ENCODE measurements at regions not wholly inside any gene's neighbourhood (a gene's known extent, or its start where the extent isn't known, plus 50 kb on each side); places are given as distances from the start of the nearest gene placed in this dataset.

GRCh38 chr4:17322514-17322913 is 189.4 kb downstream of the QDPR start:
- Histone ChIP-seq H3K9me3 (ENCODE audit: insufficient read depth, low read depth, low read length) (no peaks in the 10 kb centered on the region), H3K4me3 (ENCODE audit: low read length) (no peak overlapping the region), H3K27ac (ENCODE audit: low read length) (no peak overlapping the region), H3K27me3 (ENCODE audit: insufficient read depth, low read length) (no peaks in the 10 kb centered on the region; the same call in 1 of the 2 replicates), H3K36me3 (ENCODE audit: insufficient read depth, low read depth, low read length) (no peaks in the 10 kb centered on the region), H3K9ac (ENCODE audit: low read depth, low read length) (no peak overlapping the region), H3K4me1 (ENCODE audit: insufficient read depth, low read length) (peaks cover 4% of the 10 kb centered on the region; the same call in 1 of the 2 replicates)

- no peak overlapping the region for H3K9ac ChIP-seq (ENCODE audit: low read depth, low read length)
- H3K4me3 ChIP-seq (ENCODE audit: low read length) = no peak overlapping the region
- no peaks in the 10 kb centered on the region for H3K36me3 ChIP-seq (ENCODE audit: insufficient read depth, low read depth, low read length)
- peaks cover 4% of the 10 kb centered on the region; the same call in 1 of the 2 replicates for H3K4me1 ChIP-seq (ENCODE audit: insufficient read depth, low read length)
- no peaks in the 10 kb centered on the region for H3K9me3 ChIP-seq (ENCODE audit: insufficient read depth, low read depth, low read length)
- no peaks in the 10 kb centered on the region; the same call in 1 of the 2 replicates for H3K27me3 ChIP-seq (ENCODE audit: insufficient read depth, low read length)
- no peak overlapping the region for H3K27ac ChIP-seq (ENCODE audit: low read length)
These were observed 191.8 kb downstream of the QDPR start for GRCh38 chr4:17320046-17320445.

- Histone ChIP-seq H3K27me3 (ENCODE audit: insufficient read depth, low read length) (no peaks in the 10 kb centered on the region), H3K9me3 (ENCODE audit: insufficient read depth, low read depth, low read length) (no peaks in the 10 kb centered on the region), H3K36me3 (ENCODE audit: insufficient read depth, low read depth, low read length) (no peaks in the 10 kb centered on the region), H3K4me3 (ENCODE audit: low read length) (no peak overlapping the region), H3K4me1 (ENCODE audit: insufficient read depth, low read length) (no peaks in the 10 kb centered on the region), H3K27ac (ENCODE audit: low read length) (no peak overlapping the region), H3K9ac (ENCODE audit: low read depth, low read length) (no peak overlapping the region)
These were observed 194.4 kb downstream of the QDPR start for GRCh38 chr4:17317526-17317925.

- H3K4me3 ChIP-seq (ENCODE audit: low read length) = no peak overlapping the region
- no peak overlapping the region for H3K27ac ChIP-seq (ENCODE audit: low read length)
- H3K9me3 ChIP-seq (ENCODE audit: insufficient read depth, low read depth, low read length) = no peaks in the 10 kb centered on the region
- no peak overlapping the region for H3K9ac ChIP-seq (ENCODE audit: low read depth, low read length)
- no peaks in the 10 kb centered on the region for H3K36me3 ChIP-seq (ENCODE audit: insufficient read depth, low read depth, low read length)
- no peaks in the 10 kb centered on the region for H3K4me1 ChIP-seq (ENCODE audit: insufficient read depth, low read length)
- H3K27me3 ChIP-seq (ENCODE audit: insufficient read depth, low read length) = no peaks in the 10 kb centered on the region
These were observed 195.3 kb downstream of the QDPR start for GRCh38 chr4:17316566-17316965.

- Histone ChIP-seq H3K36me3 (ENCODE audit: insufficient read depth, low read depth, low read length) (no peaks in the 10 kb centered on the region), H3K4me3 (ENCODE audit: low read length) (no peak overlapping the region), H3K27ac (ENCODE audit: low read length) (no peak overlapping the region), H3K27me3 (ENCODE audit: insufficient read depth, low read length) (no peaks in the 10 kb centered on the region), H3K9me3 (ENCODE audit: insufficient read depth, low read depth, low read length) (no peaks in the 10 kb centered on the region), H3K4me1 (ENCODE audit: insufficient read depth, low read length) (no peaks in the 10 kb centered on the region), H3K9ac (ENCODE audit: low read depth, low read length) (no peak overlapping the region)
These were observed 196.4 kb downstream of the QDPR start for GRCh38 chr4:17315459-17315858.

- H3K9me3 ChIP-seq (ENCODE audit: insufficient read depth, low read depth, low read length) = no peaks in the 10 kb centered on the region
- no peaks in the 10 kb centered on the region for H3K27me3 ChIP-seq (ENCODE audit: insufficient read depth, low read length)
- no peak overlapping the region for H3K27ac ChIP-seq (ENCODE audit: low read length)
- H3K4me1 ChIP-seq (ENCODE audit: insufficient read depth, low read length) = no peaks in the 10 kb centered on the region
- H3K36me3 ChIP-seq (ENCODE audit: insufficient read depth, low read depth, low read length) = no peaks in the 10 kb centered on the region
- no peak overlapping the region for H3K9ac ChIP-seq (ENCODE audit: low read depth, low read length)
- no peak overlapping the region for H3K4me3 ChIP-seq (ENCODE audit: low read length)
These were observed 198.7 kb downstream of the QDPR start for GRCh38 chr4:17313194-17313593.

GRCh38 chr4:17310269-17310652 is 201.6 kb downstream of the QDPR start:
- Histone ChIP-seq H3K9me3 (ENCODE audit: insufficient read depth, low read depth, low read length) (no peaks in the 10 kb centered on the region), H3K27me3 (ENCODE audit: insufficient read depth, low read length) (no peaks in the 10 kb centered on the region), H3K4me3 (ENCODE audit: low read length) (no peak overlapping the region), H3K27ac (ENCODE audit: low read length) (no peak overlapping the region), H3K36me3 (ENCODE audit: insufficient read depth, low read depth, low read length) (no peaks in the 10 kb centered on the region), H3K4me1 (ENCODE audit: insufficient read depth, low read length) (no peaks in the 10 kb centered on the region), H3K9ac (ENCODE audit: low read depth, low read length) (no peak overlapping the region)

GRCh38 chr4:17309567-17310268 is 202.2 kb downstream of the QDPR start:
- H3K27me3 ChIP-seq (ENCODE audit: insufficient read depth, low read length) = no peaks in the 10 kb centered on the region
- H3K36me3 ChIP-seq (ENCODE audit: insufficient read depth, low read depth, low read length) = no peaks in the 10 kb centered on the region
- no peak overlapping the region for H3K4me3 ChIP-seq (ENCODE audit: low read length)
- no peaks in the 10 kb centered on the region for H3K4me1 ChIP-seq (ENCODE audit: insufficient read depth, low read length)
- H3K9ac ChIP-seq (ENCODE audit: low read depth, low read length) = no peak overlapping the region
- no peak overlapping the region for H3K27ac ChIP-seq (ENCODE audit: low read length)
- no peaks in the 10 kb centered on the region for H3K9me3 ChIP-seq (ENCODE audit: insufficient read depth, low read depth, low read length)

- H3K9me3 ChIP-seq (ENCODE audit: insufficient read depth, low read depth, low read length) = no peaks in the 10 kb centered on the region
- H3K4me1 ChIP-seq (ENCODE audit: insufficient read depth, low read length) = peaks cover 8% of the 10 kb centered on the region; the same call in 1 of the 2 replicates
- no peak overlapping the region for H3K4me3 ChIP-seq (ENCODE audit: low read length)
- no peaks in the 10 kb centered on the region for H3K27me3 ChIP-seq (ENCODE audit: insufficient read depth, low read length)
- no peak overlapping the region for H3K27ac ChIP-seq (ENCODE audit: low read length)
- no peak overlapping the region for H3K9ac ChIP-seq (ENCODE audit: low read depth, low read length)
- no peaks in the 10 kb centered on the region for H3K36me3 ChIP-seq (ENCODE audit: insufficient read depth, low read depth, low read length)
These were observed 210.0 kb downstream of the QDPR start for GRCh38 chr4:17301869-17302268.

GRCh38 chr4:17301266-17301665 is 210.6 kb downstream of the QDPR start:
- Histone ChIP-seq H3K9ac (ENCODE audit: low read depth, low read length) (no peak overlapping the region), H3K9me3 (ENCODE audit: insufficient read depth, low read depth, low read length) (no peaks in the 10 kb centered on the region), H3K4me1 (ENCODE audit: insufficient read depth, low read length) (peaks cover 8% of the 10 kb centered on the region; the same call in 1 of the 2 replicates), H3K36me3 (ENCODE audit: insufficient read depth, low read depth, low read length) (no peaks in the 10 kb centered on the region), H3K27me3 (ENCODE audit: insufficient read depth, low read length) (no peaks in the 10 kb centered on the region), H3K4me3 (ENCODE audit: low read length) (no peak overlapping the region), H3K27ac (ENCODE audit: low read length) (no peak overlapping the region)

GRCh38 chr4:17296921-17297890 is 214.7 kb downstream of the QDPR start:
- no peaks in the 10 kb centered on the region for H3K36me3 ChIP-seq (ENCODE audit: insufficient read depth, low read depth, low read length)
- H3K9me3 ChIP-seq (ENCODE audit: insufficient read depth, low read depth, low read length) = no peaks in the 10 kb centered on the region
- no peaks in the 10 kb centered on the region for H3K4me1 ChIP-seq (ENCODE audit: insufficient read depth, low read length)
- no peaks in the 10 kb centered on the region for H3K27me3 ChIP-seq (ENCODE audit: insufficient read depth, low read length)
- H3K4me3 ChIP-seq (ENCODE audit: low read length) = no peak overlapping the region
- no peak overlapping the region for H3K9ac ChIP-seq (ENCODE audit: low read depth, low read length)
- H3K27ac ChIP-seq (ENCODE audit: low read length) = no peak overlapping the region

- H3K27ac ChIP-seq (ENCODE audit: low read length) = no peak overlapping the region
- H3K4me1 ChIP-seq (ENCODE audit: insufficient read depth, low read length) = no peaks in the 10 kb centered on the region
- no peaks in the 10 kb centered on the region for H3K36me3 ChIP-seq (ENCODE audit: insufficient read depth, low read depth, low read length)
- H3K9me3 ChIP-seq (ENCODE audit: insufficient read depth, low read depth, low read length) = no peaks in the 10 kb centered on the region
- H3K4me3 ChIP-seq (ENCODE audit: low read length) = no peak overlapping the region
- H3K9ac ChIP-seq (ENCODE audit: low read depth, low read length) = no peak overlapping the region
- H3K27me3 ChIP-seq (ENCODE audit: insufficient read depth, low read length) = no peaks in the 10 kb centered on the region
These were observed 218.0 kb downstream of the QDPR start for GRCh38 chr4:17293901-17294300.

All from iPS-20b (cell line).